ENCODE measurements at regions not wholly inside any gene's neighbourhood (a gene's known extent, or its start where the extent isn't known, plus 50 kb on each side); places are given as distances from the start of the nearest gene placed in this dataset.

DNA sequence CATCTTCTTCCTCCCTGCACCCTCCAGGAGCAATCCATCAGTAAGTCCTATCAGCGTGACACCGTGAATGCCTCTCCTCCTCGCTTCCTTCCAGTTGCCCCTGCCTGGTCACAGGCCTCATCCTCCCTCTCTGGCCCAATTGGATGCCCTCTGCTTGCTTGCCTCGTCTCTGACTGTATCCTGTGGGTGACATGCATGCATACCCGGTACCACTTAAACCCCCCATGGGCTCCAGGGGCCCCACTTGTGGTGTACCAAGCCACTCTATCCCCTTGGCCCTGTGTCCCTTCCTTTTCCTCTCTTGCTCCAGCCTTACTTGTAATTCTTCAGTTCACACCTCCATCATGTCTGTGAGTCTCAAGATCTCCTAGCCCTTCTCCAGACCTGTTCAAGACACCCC, 106.0 kb upstream of the RTL1 start:
- no peak for TF ChIP-seq POLR2AphosphoS5 (IDR thresholded peaks at IDR 0.05; ENCODE audit: low read depth, low read length)
- no peak for TF ChIP-seq POLR2A (IDR thresholded peaks at IDR 0.05; ENCODE audit: low read depth, low read length)
